Fibroblast of lung (primary cell): ENCODE measurements at regions not wholly inside any gene's neighbourhood (a gene's known extent, or its start where the extent isn't known, plus 50 kb on each side); places are given as distances from the start of the nearest gene placed in this dataset.

Experiments
- DNase-seq, 2 donors: peaks; one replicate each; pipeline versions ENCODE4 v3.0.0 to v3.0.0-alpha.2; 2010; ENCODE audit warnings: low read depth in 2 of 2
- H2AFZ ChIP-seq: 2 replicates; pipeline ENCODE4 v1.5.1; 2012; ENCODE audit warnings: low read length, control low read depth, inconsistent platforms
- H3K27ac ChIP-seq: 2 replicates; pipeline ENCODE4 v1.5.1; 2011; ENCODE audit warnings: low read length, control low read depth; ENCODE audit not compliant: insufficient read depth
- H3K27me3 ChIP-seq: 2 replicates; pipeline ENCODE4 v1.5.1; 2011; ENCODE audit warnings: mild to moderate bottlenecking, low read length; ENCODE audit not compliant: control insufficient read depth, insufficient read depth
- H3K36me3 ChIP-seq: 2 replicates; pipeline ENCODE4 v1.5.1; 2011; ENCODE audit warnings: low read length; ENCODE audit not compliant: control insufficient read depth, insufficient read depth
- H3K4me1 ChIP-seq: 2 replicates; pipeline ENCODE4 v1.5.1; 2011; ENCODE audit warnings: low read length; ENCODE audit not compliant: control insufficient read depth, insufficient read depth; ENCODE audit errors: extremely low read depth
- H3K4me2 ChIP-seq: 2 replicates; pipeline ENCODE4 v1.5.1; 2011; ENCODE audit warnings: low read length, control low read depth; ENCODE audit not compliant: insufficient read depth; ENCODE audit errors: extremely low read depth
- H3K4me3 ChIP-seq, 4 experiments: fragments of 200-600 bp in 1 of 4; sonication (generic) in 1 of 4; replicated peaks in 1 of 4; 2 replicates each; pipeline ENCODE4 v1.5.1; 2011 to 2016; ENCODE audit warnings: low read length in 4 of 4, low read depth in 3 of 4, mild to moderate bottlenecking in 3 of 4, control low read depth in 2 of 4, inconsistent platforms in 1 of 4, mixed read lengths in 1 of 4; ENCODE audit not compliant: insufficient read depth in 1 of 4; ENCODE audit errors: control extremely low read depth in 1 of 4
- H3K79me2 ChIP-seq: 2 replicates; pipeline ENCODE4 v1.5.1; 2012; ENCODE audit warnings: mild to moderate bottlenecking, low read length, inconsistent platforms; ENCODE audit not compliant: control insufficient read depth, insufficient read depth
- H3K9ac ChIP-seq: 2 replicates; pipeline ENCODE4 v1.5.1; 2011; ENCODE audit warnings: mild to moderate bottlenecking, low read length, control low read depth; ENCODE audit not compliant: insufficient read depth
- H3K9me3 ChIP-seq: 2 replicates; pipeline ENCODE4 v1.5.1; 2012; ENCODE audit warnings: low read depth, low read length; ENCODE audit not compliant: control insufficient read depth, insufficient read depth
- H4K20me1 ChIP-seq: 2 replicates; pipeline ENCODE4 v1.5.1; 2011; ENCODE audit warnings: low read length; ENCODE audit not compliant: control insufficient read depth, insufficient read depth; ENCODE audit errors: extremely low read depth
- CTCF ChIP-seq, 2 donors: IDR thresholded peaks in 1 of 2; conservative IDR thresholded peaks in 1 of 2; 1 replicate in 1 of 2; 2 replicates in 1 of 2; pipeline ENCODE4 v1.5.1; 2011 to 2012; ENCODE audit warnings: low read length in 2 of 2, control low read depth in 1 of 2, inconsistent platforms in 1 of 2, low read depth in 1 of 2, mild to moderate bottlenecking in 1 of 2
- EZH2 ChIP-seq: IDR thresholded peaks from 2 replicates; pipeline ENCODE4 v1.5.1; 2012; ENCODE audit warnings: low read length, control low read depth, mild to moderate bottlenecking; ENCODE audit errors: missing control alignments

- no peaks in the 10 kb centered on the region for H3K9me3 ChIP-seq
- H2AFZ ChIP-seq, result no peak overlapping the region
- H3K4me3 ChIP-seq, result no peak overlapping the region
- TF ChIP-seq EZH2, result no peak
- TF ChIP-seq CTCF (conservative IDR thresholded peaks at IDR 0.05 in 1 of 2, IDR thresholded peaks at IDR 0.05 in 1 of 2; ENCODE audit: low read depth in 1 of 2, low read length in 2 of 2), result no peak
- no peak overlapping the region for H3K4me2 ChIP-seq
- DNase-seq, result no peak
- H3K27ac ChIP-seq, result no peak overlapping the region
- H3K36me3 ChIP-seq, result no peaks in the 10 kb centered on the region
- no peaks in the 10 kb centered on the region for H4K20me1 ChIP-seq
- no peak overlapping the region for H3K9ac ChIP-seq
- no peaks in the 10 kb centered on the region for H3K27me3 ChIP-seq
- H3K79me2 ChIP-seq, result no peaks in the 10 kb centered on the region
- no peaks in the 10 kb centered on the region for H3K4me1 ChIP-seq
Measured at GRCh38 chr5:125402787-125403186, 656.3 kb upstream of the ZNF608 start.

GRCh38 chr5:125404056-125404455 is 657.6 kb upstream of the ZNF608 start:
- no peak for TF ChIP-seq EZH2
- TF ChIP-seq CTCF (conservative IDR thresholded peaks at IDR 0.05 in 1 of 2, IDR thresholded peaks at IDR 0.05 in 1 of 2; ENCODE audit: low read depth in 1 of 2, low read length in 2 of 2), result no peak
- no peak overlapping the region for H3K9ac ChIP-seq
- DNase-seq, result no peak
- no peaks in the 10 kb centered on the region for H3K79me2 ChIP-seq
- no peaks in the 10 kb centered on the region for H3K27me3 ChIP-seq
- H3K4me3 ChIP-seq, result no peak overlapping the region
- no peaks in the 10 kb centered on the region for H4K20me1 ChIP-seq
- H3K4me2 ChIP-seq, result no peak overlapping the region
- H3K36me3 ChIP-seq, result no peaks in the 10 kb centered on the region
- no peaks in the 10 kb centered on the region for H3K9me3 ChIP-seq
- no peak overlapping the region for H2AFZ ChIP-seq
- H3K27ac ChIP-seq, result no peak overlapping the region
- peaks cover 4% of the 10 kb centered on the region for H3K4me1 ChIP-seq

DNA sequence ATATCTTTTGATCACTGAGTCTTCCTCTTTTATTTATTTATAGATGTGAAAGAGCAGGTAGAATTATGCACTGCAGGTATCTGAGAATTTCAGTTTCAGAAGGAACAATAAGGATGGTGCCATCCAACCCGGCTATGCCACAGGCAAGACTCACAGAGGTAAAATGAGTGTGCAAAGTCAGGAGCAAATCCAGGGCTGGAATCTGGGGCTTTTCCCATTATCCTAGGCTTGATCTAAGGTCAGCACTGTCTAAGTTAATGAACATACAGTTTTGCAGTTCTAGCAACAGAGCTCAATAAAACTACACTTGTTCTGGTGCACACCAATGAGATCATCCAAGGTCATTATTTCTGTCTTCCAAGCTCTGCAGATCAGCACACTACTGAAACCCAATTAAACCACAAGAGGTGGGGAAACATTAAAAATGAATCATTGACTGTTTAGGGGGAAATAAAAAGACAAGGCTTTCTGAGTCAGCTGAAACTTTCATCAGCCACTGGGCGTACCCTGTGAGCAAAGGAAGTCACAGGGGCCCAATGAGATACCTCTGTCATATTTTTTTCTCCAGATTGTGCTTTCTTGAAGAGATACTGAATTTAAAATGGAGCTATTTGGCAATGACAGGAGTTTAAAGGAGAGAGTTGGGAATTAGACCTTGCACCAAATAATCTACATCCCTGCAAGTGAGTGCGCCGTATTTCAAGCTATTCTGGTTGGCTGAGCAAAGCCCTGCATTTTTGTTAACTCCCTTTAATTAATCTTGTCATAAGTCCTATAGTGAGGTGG is 662.2 kb upstream of the ZNF608 start:
- peak overlapping the region in 1 of 4 experiments; percentile 7 for H3K4me3 ChIP-seq
- no peaks in the 10 kb centered on the region for H3K36me3 ChIP-seq

More for the DNA sequence above, 662.2 kb upstream of the ZNF608 start:
- Histone ChIP-seq H3K4me2 (no peak overlapping the region), H3K4me1 (peaks cover 27% of the 10 kb centered on the region), H3K9ac (no peak overlapping the region), H2AFZ (no peak overlapping the region), H3K27me3 (no peaks in the 10 kb centered on the region), H3K27ac (peak overlapping the region; percentile 15), H3K9me3 (no peaks in the 10 kb centered on the region), H4K20me1 (no peaks in the 10 kb centered on the region), H3K79me2 (no peaks in the 10 kb centered on the region)
- TF ChIP-seq CTCF (conservative IDR thresholded peaks at IDR 0.05 in 1 of 2, IDR thresholded peaks at IDR 0.05 in 1 of 2; ENCODE audit: low read depth in 1 of 2, low read length in 2 of 2), result no peak
- no peak for TF ChIP-seq EZH2
- peak; percentile 93 to 96 for DNase-seq
